Astrocyte of the cerebellum (primary cell): ENCODE measurements at regions not wholly inside any gene's neighbourhood (a gene's known extent, or its start where the extent isn't known, plus 50 kb on each side); places are given as distances from the start of the nearest gene placed in this dataset.

Experiments used
- DNase-seq: peaks from one replicate; pipeline ENCODE4 v3.0.0-alpha.2; 2011; ENCODE audit warnings: low read depth
- H3K4me3 ChIP-seq: 2 replicates; pipeline ENCODE4 v1.5.1; 2011; ENCODE audit warnings: mild to moderate bottlenecking, low read depth, low read length, moderate library complexity
- CTCF ChIP-seq: IDR thresholded peaks from 2 replicates; pipeline ENCODE4 v1.5.1; 2012; ENCODE audit warnings: low read length, low read depth, moderate library complexity, mild to moderate bottlenecking; ENCODE audit errors: missing control alignments
- in situ Hi-C: cut with HindIII; loops from 2 replicates; pipeline ENCODE4 v1.10.0; 2017; ENCODE audit warnings: low sequenced_read_pairs

GRCh38 chr16:86327321-86327720 is 183.0 kb upstream of the FOXF1 start:
- TF ChIP-seq CTCF = no peak
- no peak overlapping the region for H3K4me3 ChIP-seq
- DNase-seq = no peak
- in situ Hi-C loops = no loop called here

GRCh38 chr16:86330906-86331305 is 179.4 kb upstream of the FOXF1 start:
- no peak for DNase-seq
- in situ Hi-C loops = no loop called here
- no peak for TF ChIP-seq CTCF
- no peak overlapping the region for H3K4me3 ChIP-seq

- no peak overlapping the region for H3K4me3 ChIP-seq
- DNase-seq = no peak
- in situ Hi-C loops = no loop called here
- TF ChIP-seq CTCF = no peak
Measured at GRCh38 chr16:86334079-86334635, 176.2 kb upstream of the FOXF1 start.

- in situ Hi-C loops = loop anchor here (5.0 kb wide), 1 partner anchor 263 kb away; no protein-coding TSS in a partner anchor
- no peak for TF ChIP-seq CTCF
- H3K4me3 ChIP-seq = no peak overlapping the region
- DNase-seq = no peak
Measured at GRCh38 chr16:86335266-86336172, 174.8 kb upstream of the FOXF1 start.

GRCh38 chr16:86337138-86337537 is 173.2 kb upstream of the FOXF1 start:
- in situ Hi-C loops = loop anchor here (5.0 kb wide), 1 partner anchor 265 kb away; no protein-coding TSS in a partner anchor

More at GRCh38 chr16:86337138-86337537, 173.2 kb upstream of the FOXF1 start:
- H3K4me3 ChIP-seq = no peak overlapping the region
- DNase-seq = no peak
- TF ChIP-seq CTCF = no peak
